GM12878 (cell line): ENCODE measurements at regions not wholly inside any gene's neighbourhood (a gene's known extent, or its start where the extent isn't known, plus 50 kb on each side); places are given as distances from the start of the nearest gene placed in this dataset.

Experiments
- ATAC-seq: fragments of 200-7000 bp; cut with Tn5 transposase; 3 replicates; pipeline ENCODE4 v1.9.1; 2020; ENCODE audit warnings: mild to moderate bottlenecking, moderate library complexity
- BruUV-seq: library from RNA; stranded (reverse); fragments of 400-500 nt; replicated peaks from 2 replicates; lab custom pipeline; 2021; lab: Mats Ljungman, UMichigan
- CTCF ChIA-PET: fragments of 300-600 bp; sonication (Branson Sonifier 250); formaldehyde crosslinking; extraction: SDS; loops from one replicate; lab custom pipeline; 2021; ENCODE audit warnings: inconsistent platforms; lab: Yijun Ruan, JAX
- POLR2A ChIA-PET: fragments of 350-600 bp; formaldehyde crosslinking; extraction: SDS; loops from one replicate; lab custom pipeline; 2021; ENCODE audit warnings: inconsistent platforms; lab: Charles Lee
- RAD21 ChIA-PET: fragments of 300-600 bp; sonication (Branson Sonifier 250); formaldehyde crosslinking; loops from one replicate; lab custom pipeline; 2023; ENCODE audit warnings: antibody characterized with exemption; ENCODE audit not compliant: unreplicated experiment; lab: Charles Lee
- SMC1A ChIA-PET: fragments of 300-600 bp; sonication (Branson Sonifier 250); formaldehyde crosslinking; loops from one replicate; lab custom pipeline; 2023; ENCODE audit not compliant: unreplicated experiment, uncharacterized antibody; lab: Charles Lee
- DNase-seq: peaks from one replicate; pipeline ENCODE4 v3.0.0-alpha.2; 2011; ENCODE audit warnings: low read depth, low spot score
- FAIRE-seq: peaks from 3 replicates; lab custom pipeline; 2011; peaks lifted over from hg19 to GRCh38; lab: Jason Lieb, UNC
- H2AFZ ChIP-seq: 2 replicates; pipeline ENCODE4 v1.6.0; 2011; ENCODE audit warnings: low read depth, low read length, control low read depth; ENCODE audit not compliant: control insufficient read depth
- H3K27ac ChIP-seq: 2 replicates; pipeline ENCODE4 v1.5.1; 2011; ENCODE audit warnings: control low read depth; ENCODE audit not compliant: control insufficient read depth, insufficient read depth
- H3K27me3 ChIP-seq, 2 experiments: replicated peaks in 1 of 2; 2 replicates each; pipeline versions ENCODE4 v1.6.0 to v1.6.1; 2011; ENCODE audit warnings: low read length in 1 of 2; ENCODE audit not compliant: control insufficient read depth in 2 of 2, insufficient read depth in 2 of 2
- H3K36me3 ChIP-seq, 2 experiments: 2 replicates each; pipeline ENCODE4 v1.5.1; 2011; ENCODE audit warnings: low read length in 1 of 2; ENCODE audit not compliant: control insufficient read depth in 2 of 2, insufficient read depth in 2 of 2
- H3K4me1 ChIP-seq: 2 replicates; pipeline ENCODE4 v1.6.1; 2011; ENCODE audit warnings: mild to moderate bottlenecking, low read length, moderate library complexity, mixed read lengths; ENCODE audit not compliant: control insufficient read depth, insufficient read depth
- H3K4me2 ChIP-seq: 2 replicates; pipeline ENCODE4 v1.6.0; 2011; ENCODE audit warnings: control low read depth; ENCODE audit not compliant: control insufficient read depth, insufficient read depth
- H3K4me3 ChIP-seq: fragments of 200-600 bp; sonication (generic); 2 replicates; pipeline ENCODE4 v1.5.1; 2016
- H3K79me2 ChIP-seq: 2 replicates; pipeline ENCODE4 v1.6.0; 2011; ENCODE audit warnings: low read length; ENCODE audit not compliant: control insufficient read depth, insufficient read depth
- H3K9ac ChIP-seq: 2 replicates; pipeline ENCODE4 v1.8.0; 2011; ENCODE audit warnings: low read length, control low read depth, mixed read lengths; ENCODE audit not compliant: control insufficient read depth, insufficient read depth
- H3K9me3 ChIP-seq: replicated peaks from 3 replicates; pipeline ENCODE4 v1.5.1; 2011; ENCODE audit warnings: mild to moderate bottlenecking, low read length; ENCODE audit not compliant: control insufficient read depth, insufficient read depth
- H4K20me1 ChIP-seq: 2 replicates; pipeline ENCODE4 v1.6.0; 2011; ENCODE audit not compliant: control insufficient read depth, insufficient read depth
- BCLAF1 ChIP-seq: fragments of 450-650 bp; IDR thresholded peaks from 2 replicates; pipeline ENCODE4 v1.6.1; 2017; ENCODE audit warnings: antibody characterized with exemption, mild to moderate bottlenecking, moderate library complexity
- EED ChIP-seq: sonication (generic); IDR thresholded peaks from 2 replicates; pipeline ENCODE4 v1.6.1; 2016; ENCODE audit warnings: antibody characterized with exemption, low read depth
- GABPA ChIP-seq: IDR thresholded peaks from 2 replicates; pipeline ENCODE4 v1.6.1; 2014; ENCODE audit warnings: antibody characterized with exemption, low read depth, mild to moderate bottlenecking, inconsistent platforms
- KAT2A ChIP-seq: conservative IDR thresholded peaks from 2 replicates; pipeline ENCODE4 v1.6.1; 2011; ENCODE audit warnings: low read depth, low read length; ENCODE audit not compliant: control insufficient read depth
- POLR2AphosphoS5 ChIP-seq: IDR thresholded peaks from 2 replicates; pipeline ENCODE4 v1.6.1; 2011; ENCODE audit warnings: mild to moderate bottlenecking, low read length, inconsistent platforms
- SIX5 ChIP-seq: IDR thresholded peaks from 2 replicates; pipeline ENCODE4 v1.6.1; 2011; ENCODE audit warnings: mild to moderate bottlenecking, low read depth, low read length, moderate library complexity; ENCODE audit not compliant: severe bottlenecking
- SRF ChIP-seq, 2 experiments: IDR thresholded peaks; 2 replicates each; pipeline ENCODE4 v1.6.1; 2011; ENCODE audit warnings: low read depth in 2 of 2, low read length in 2 of 2, mild to moderate bottlenecking in 1 of 2, moderate library complexity in 1 of 2
- YBX1 ChIP-seq: fragments of 450-650 bp; IDR thresholded peaks from 2 replicates; pipeline ENCODE4 v1.6.1; 2016; ENCODE audit warnings: antibody characterized with exemption
- WGBS: methylation state at CpG from one replicate; pipeline ENCODE4 v1.1.6; 2016; ENCODE audit warnings: low lambda C conversion rate; ENCODE audit not compliant: insufficient replicate concordance, insufficient coverage; ENCODE audit errors: missing lambda C conversion rate; 5-methylcytosine and 5-hydroxymethylcytosine counted together
- in situ Hi-C: fragments of 300-500 bp; cut with MboI; formaldehyde crosslinking; loops from 9 replicates; pipeline ENCODE4 v1.14.3; 2018; ENCODE audit warnings: mixed read lengths
- intact Hi-C: fragments of 100-400 bp; cut with micrococcal nuclease; formaldehyde crosslinking; loops from one replicate; pipeline ENCODE4 v1.14.2; 2022; ENCODE audit not compliant: unreplicated experiment

- in situ Hi-C loops (no loop called here), intact Hi-C loops (no loop called here)
- Histone ChIP-seq H3K79me2 (no peaks in the 10 kb centered on the region), H3K4me3 (no peak overlapping the region), H2AFZ (no peak overlapping the region), H3K27me3 (no peaks in the 10 kb centered on the region), H3K4me1 (no peaks in the 10 kb centered on the region), H4K20me1 (no peaks in the 10 kb centered on the region), H3K27ac (no peak overlapping the region), H3K9ac (no peak overlapping the region)
- RAD21 ChIA-PET = no interaction called here
- POLR2A ChIA-PET = interaction anchor here (0.6 kb wide), 1 partner anchor 87 kb away, joined by 3 read pairs; no protein-coding TSS in a partner anchor
- no peak for DNase-seq
- BruUV-seq = no TSS peak
- TF ChIP-seq SRF (IDR thresholded peaks at IDR 0.05; ENCODE audit: low read depth in 2 of 2, low read length in 2 of 2) = no peak
- TF ChIP-seq YBX1 = no peak
- TF ChIP-seq GABPA = no peak
- TF ChIP-seq KAT2A = no peak
- TF ChIP-seq BCLAF1 = no peak
- TF ChIP-seq EED = no peak
- no peak for TF ChIP-seq POLR2AphosphoS5
- TF ChIP-seq SIX5 = no peak
- TF ChIP-seq, all 136 proteins: peak for 0
- ChIA-PET SMC1A (no interaction called here), CTCF (interaction anchor here (0.7 kb wide), 1 partner anchor 15 kb away, joined by 3 read pairs; no protein-coding TSS in a partner anchor)
- no peak for FAIRE-seq
- Histone ChIP-seq H3K9me3 (no peaks in the 10 kb centered on the region), H3K36me3 (no peaks in the 10 kb centered on the region), H3K4me2 (no peak overlapping the region)
- 10% methylated on average over 3 of the region's 3 CpGs for WGBS
- no peak for ATAC-seq
These were observed 81.5 kb downstream of the SLIT2 start for GRCh38 chr4:20333141-20333715.
